SK-N-SH (cell line): ENCODE measurements at regions not wholly inside any gene's neighbourhood (a gene's known extent, or its start where the extent isn't known, plus 50 kb on each side); places are given as distances from the start of the nearest gene placed in this dataset.

Source experiments
- CTCF ChIA-PET: fragments of 300-600, 350-600 bp; formaldehyde crosslinking; extraction: SDS; loops from one replicate; lab custom pipeline; 2021; lab: Yijun Ruan, JAX
- POLR2A ChIA-PET: fragments of 350-600 bp; sonication (Branson Sonifier 250); formaldehyde crosslinking; extraction: SDS; loops from one replicate; lab custom pipeline; 2020; ENCODE audit warnings: antibody characterized with exemption, inconsistent platforms; lab: Yijun Ruan, JAX
- DNase-seq: peaks from one replicate; pipeline ENCODE4 v3.0.0; 2012
- H2AFZ ChIP-seq: fragments of 200-600 bp; sonication (generic); 2 replicates; pipeline ENCODE4 v1.8.1; 2016; ENCODE audit warnings: antibody characterized with exemption, mild to moderate bottlenecking, low read depth
- H3F3A ChIP-seq: fragments of 200-600 bp; sonication (generic); replicated peaks from 2 replicates; pipeline ENCODE3; 2016; ENCODE audit warnings: antibody characterized with exemption, mild to moderate bottlenecking; ENCODE audit not compliant: insufficient read depth
- H3K27ac ChIP-seq, 2 experiments: fragments of 200-500 bp in 1 of 2; fragments of 200-600 bp in 1 of 2; sonication (Bioruptor generic) in 1 of 2; sonication (generic), shearing (Covaris generic) in 1 of 2; 2 replicates each; pipeline versions ENCODE4 v1.5.1 to v1.6.1; 2014 to 2016; ENCODE audit warnings: low read depth in 2 of 2, inconsistent platforms in 1 of 2, low read length in 1 of 2, mild to moderate bottlenecking in 1 of 2, mixed read lengths in 1 of 2
- H3K27me3 ChIP-seq: fragments of 200-600 bp; sonication (generic), shearing (Covaris generic); 2 replicates; pipeline ENCODE4 v1.6.1; 2016; ENCODE audit warnings: mixed run types; ENCODE audit not compliant: insufficient read depth
- H3K36me3 ChIP-seq, 2 experiments: fragments of 200-500 bp in 1 of 2; fragments of 200-600 bp in 1 of 2; sonication (Bioruptor generic) in 1 of 2; sonication (generic) in 1 of 2; replicated peaks in 1 of 2; 2 replicates each; pipeline versions ENCODE3 to v1.5.1; 2014 to 2016; ENCODE audit warnings: low read length in 1 of 2, mild to moderate bottlenecking in 1 of 2; ENCODE audit not compliant: insufficient read depth in 2 of 2, control insufficient read depth in 1 of 2
- H3K4me1 ChIP-seq, 2 experiments: fragments of 200-500 bp in 1 of 2; fragments of 200-600 bp in 1 of 2; sonication (Bioruptor generic) in 1 of 2; sonication (generic), shearing (Covaris generic) in 1 of 2; 2 replicates each; pipeline versions ENCODE4 v1.5.1 to v1.6.1; 2014 to 2016; ENCODE audit warnings: low read depth in 1 of 2, low read length in 1 of 2, mixed run types in 1 of 2; ENCODE audit not compliant: insufficient read depth in 2 of 2, control insufficient read depth in 1 of 2
- H3K4me2 ChIP-seq: fragments of 200-600 bp; sonication (generic), shearing (Covaris generic); 2 replicates; pipeline ENCODE4 v1.6.1; 2017; ENCODE audit warnings: mixed run types
- H3K4me3 ChIP-seq, 2 experiments: fragments of 200-500 bp in 1 of 2; fragments of 200-600 bp in 1 of 2; sonication (Bioruptor generic) in 1 of 2; sonication (generic), shearing (Covaris generic) in 1 of 2; 2 replicates each; pipeline versions ENCODE4 v1.5.1 to v1.8.1; 2014 to 2016; ENCODE audit warnings: low read depth in 2 of 2, inconsistent platforms in 1 of 2, low read length in 1 of 2, mild to moderate bottlenecking in 1 of 2, mixed read lengths in 1 of 2, moderate library complexity in 1 of 2
- H3K79me2 ChIP-seq: fragments of 200-600 bp; sonication (generic); 2 replicates; pipeline ENCODE4 v1.8.1; 2017; ENCODE audit warnings: mild to moderate bottlenecking; ENCODE audit not compliant: insufficient read depth
- H3K9ac ChIP-seq: fragments of 200-600 bp; sonication (generic); 2 replicates; pipeline ENCODE4 v1.6.1; 2017; ENCODE audit warnings: mixed run types
- H3K9me2 ChIP-seq: fragments of 200-600 bp; sonication (generic); 2 replicates; pipeline ENCODE4 v1.6.1; 2017; ENCODE audit warnings: mixed run types
- H3K9me3 ChIP-seq: fragments of 200-600 bp; sonication (generic); 2 replicates; pipeline ENCODE4 v1.6.1; 2017; ENCODE audit warnings: mixed run types, mild to moderate bottlenecking, moderate library complexity
- H4K20me1 ChIP-seq: fragments of 200-600 bp; sonication (generic); 2 replicates; pipeline ENCODE4 v1.6.1; 2017; ENCODE audit warnings: mild to moderate bottlenecking, mixed run types; ENCODE audit not compliant: insufficient read depth
- CHD2 ChIP-seq: fragments of 150-350 bp; IDR thresholded peaks from 2 replicates; pipeline ENCODE4 v1.6.1; 2018; ENCODE audit warnings: low read length; ENCODE audit not compliant: partially characterized antibody
- ELF1 ChIP-seq: IDR thresholded peaks from 2 replicates; pipeline ENCODE4 v1.4.0; 2012
- EP300 ChIP-seq, 2 experiments: IDR thresholded peaks; 2 replicates each; pipeline versions ENCODE4 v1.4.0 to v1.6.1; 2012; ENCODE audit warnings: borderline replicate concordance in 1 of 2, low read depth in 1 of 2, low read length in 1 of 2
- EZH2phosphoT487 ChIP-seq: fragments of 200-600 bp; sonication (generic); IDR thresholded peaks from 2 replicates; pipeline ENCODE4 v1.6.1; 2017; ENCODE audit warnings: low read depth, mixed run types, mild to moderate bottlenecking, antibody characterized with exemption, moderate library complexity, borderline replicate concordance
- FOSL2 ChIP-seq: IDR thresholded peaks from 2 replicates; pipeline ENCODE4 v1.4.0; 2012; ENCODE audit warnings: low read depth, mild to moderate bottlenecking, moderate library complexity, borderline replicate concordance
- FOXJ3 ChIP-seq: sonication (generic); formaldehyde crosslinking; IDR thresholded peaks from 2 replicates; pipeline ENCODE4 v1.5.1; 2020; ENCODE audit warnings: mild to moderate bottlenecking, missing genetic modification reagents
- GABPA ChIP-seq: IDR thresholded peaks from 2 replicates; pipeline ENCODE4 v1.4.0; 2012; ENCODE audit warnings: low read depth, mild to moderate bottlenecking
- GATA2 ChIP-seq: sonication (generic); formaldehyde crosslinking; IDR thresholded peaks from 2 replicates; pipeline ENCODE4 v1.5.0; 2020; ENCODE audit warnings: mild to moderate bottlenecking, missing genetic modification reagents
- JUND ChIP-seq: IDR thresholded peaks from 2 replicates; pipeline ENCODE4 v1.4.0; 2012
- MAX ChIP-seq: IDR thresholded peaks from 2 replicates; pipeline ENCODE4 v1.4.0; 2012; ENCODE audit warnings: low read depth
- MXI1 ChIP-seq: IDR thresholded peaks from 2 replicates; pipeline ENCODE4 v1.6.1; 2012; ENCODE audit warnings: mild to moderate bottlenecking, low read depth, low read length, improper control_type of control experiment
- NFIC ChIP-seq: IDR thresholded peaks from 2 replicates; pipeline ENCODE4 v1.4.0; 2012; ENCODE audit warnings: borderline replicate concordance
- POLR2AphosphoS5 ChIP-seq: IDR thresholded peaks from 2 replicates; pipeline ENCODE4 v1.6.1; 2012; ENCODE audit warnings: low read depth, low read length
- RFX5 ChIP-seq: IDR thresholded peaks from 2 replicates; pipeline ENCODE4 v1.6.1; 2012; ENCODE audit warnings: mild to moderate bottlenecking, improper control_type of control experiment, low read length
- RXRA ChIP-seq: IDR thresholded peaks from 2 replicates; pipeline ENCODE4 v1.4.0; 2012; ENCODE audit warnings: low read depth, mild to moderate bottlenecking, borderline replicate concordance
- SMC3 ChIP-seq: IDR thresholded peaks from 2 replicates; pipeline ENCODE4 v1.6.1; 2012; ENCODE audit warnings: low read depth, low read length, improper control_type of control experiment
- TEAD4 ChIP-seq: IDR thresholded peaks from 2 replicates; pipeline ENCODE4 v1.4.0; 2012; ENCODE audit warnings: mild to moderate bottlenecking, borderline replicate concordance; ENCODE audit not compliant: insufficient read depth
- USF1 ChIP-seq: IDR thresholded peaks from 2 replicates; pipeline ENCODE4 v1.4.0; 2012; ENCODE audit warnings: low read depth, borderline replicate concordance
- USF2 ChIP-seq: fragments of 150-350 bp; IDR thresholded peaks from 2 replicates; pipeline ENCODE4 v1.6.1; 2017; ENCODE audit warnings: antibody characterized with exemption, low read length, low read depth, borderline replicate concordance
- ZBTB33 ChIP-seq: IDR thresholded peaks from 2 replicates; pipeline ENCODE4 v1.4.0; 2012; ENCODE audit warnings: low read depth, borderline replicate concordance
- WGBS: methylation state at CpG from one replicate; pipeline ENCODE4 v1.1.6; 2017; ENCODE audit warnings: low lambda C conversion rate; 5-methylcytosine and 5-hydroxymethylcytosine counted together
- TF ChIP-seq, protein P1 (sequence below): fragments of 150-350 bp; IDR thresholded peaks from 2 replicates; pipeline ENCODE4 v1.6.1; 2016; ENCODE audit warnings: mild to moderate bottlenecking, low read depth, low read length

DNA sequence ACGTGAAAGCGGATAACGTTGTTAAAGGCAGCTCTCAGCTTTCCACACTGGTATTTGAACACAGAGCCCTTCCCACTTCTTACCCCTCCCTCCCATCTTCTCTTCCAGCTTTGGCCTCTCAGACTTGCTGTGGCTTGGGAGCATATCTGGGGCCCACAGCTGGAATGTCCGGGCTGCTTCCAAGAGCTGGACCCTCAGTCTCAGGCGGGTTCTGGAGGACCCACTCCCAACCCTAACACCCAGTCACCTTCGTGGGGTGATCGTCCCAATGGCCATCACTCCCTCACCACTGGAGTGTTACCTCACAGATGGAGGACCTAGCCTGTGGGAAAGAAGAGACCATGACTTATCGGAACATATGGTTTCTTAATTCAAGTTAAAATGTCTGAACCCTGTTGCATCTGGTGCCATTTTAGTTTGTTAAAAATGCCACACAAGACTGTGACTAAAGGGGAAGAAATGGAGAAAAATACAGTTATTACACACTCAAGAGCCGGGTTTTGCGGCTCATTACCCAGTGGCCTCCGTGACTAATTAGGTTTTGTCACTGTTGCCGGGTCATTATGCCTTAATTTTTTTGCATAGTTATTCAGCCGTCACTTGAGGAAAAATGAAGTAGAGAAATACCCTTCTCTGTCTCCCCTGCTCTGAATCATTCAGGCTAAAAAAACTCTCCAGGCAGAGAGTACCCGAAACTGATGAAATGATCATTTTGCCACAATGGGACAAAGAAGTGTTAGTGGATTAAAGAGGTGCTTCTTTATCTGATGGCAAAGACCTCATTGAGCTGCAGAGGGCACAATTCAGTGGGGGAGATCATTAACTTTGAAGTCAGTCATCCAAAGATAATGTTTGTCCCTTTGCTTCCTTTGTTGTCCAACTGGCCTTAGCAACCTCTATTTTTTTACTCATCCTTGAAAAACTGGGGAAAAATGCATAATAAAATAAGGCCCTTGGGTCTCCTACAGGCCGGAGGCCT is 87.2 kb upstream of the HTATIP2 start:
- TF ChIP-seq POLR2AphosphoS5 (no peak), NFIC (no peak)
- TF ChIP-seq, protein P1, sequence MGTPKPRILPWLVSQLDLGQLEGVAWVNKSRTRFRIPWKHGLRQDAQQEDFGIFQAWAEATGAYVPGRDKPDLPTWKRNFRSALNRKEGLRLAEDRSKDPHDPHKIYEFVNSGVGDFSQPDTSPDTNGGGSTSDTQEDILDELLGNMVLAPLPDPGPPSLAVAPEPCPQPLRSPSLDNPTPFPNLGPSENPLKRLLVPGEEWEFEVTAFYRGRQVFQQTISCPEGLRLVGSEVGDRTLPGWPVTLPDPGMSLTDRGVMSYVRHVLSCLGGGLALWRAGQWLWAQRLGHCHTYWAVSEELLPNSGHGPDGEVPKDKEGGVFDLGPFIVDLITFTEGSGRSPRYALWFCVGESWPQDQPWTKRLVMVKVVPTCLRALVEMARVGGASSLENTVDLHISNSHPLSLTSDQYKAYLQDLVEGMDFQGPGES, result no peak
- WGBS, result 58% methylated on average over 15 of the region's 15 CpGs
- Histone ChIP-seq H2AFZ (no peak overlapping the region), H3K9ac (no peak overlapping the region), H3K79me2 (no peaks in the 10 kb centered on the region), H3K9me2 (no peaks in the 10 kb centered on the region), H3K36me3 (no peaks in the 10 kb centered on the region), H3K27ac (no peak overlapping the region), H3K4me1 (no peaks in the 10 kb centered on the region), H3F3A (no peaks in the 10 kb centered on the region), H3K4me2 (no peak overlapping the region), H3K9me3 (no peaks in the 10 kb centered on the region), H4K20me1 (no peaks in the 10 kb centered on the region), H3K4me3 (no peak overlapping the region), H3K27me3 (peaks cover 15% of the 10 kb centered on the region)
- POLR2A ChIA-PET, result no interaction called here
- CTCF ChIA-PET, result no interaction called here
- DNase-seq, result no peak

- Histone ChIP-seq H3K4me1 (no peaks in the 10 kb centered on the region), H3K27ac (no peak overlapping the region), H3K9ac (no peak overlapping the region), H3K4me3 (no peak overlapping the region), H3K9me3 (no peaks in the 10 kb centered on the region), H3K9me2 (no peaks in the 10 kb centered on the region), H3K27me3 (peaks cover 6% of the 10 kb centered on the region), H3K4me2 (no peak overlapping the region), H3F3A (no peaks in the 10 kb centered on the region), H2AFZ (no peak overlapping the region), H3K79me2 (no peaks in the 10 kb centered on the region), H3K36me3 (no peaks in the 10 kb centered on the region), H4K20me1 (no peaks in the 10 kb centered on the region)
- no peak for DNase-seq
- POLR2A ChIA-PET, result no interaction called here
- WGBS, result 31% methylated on average over 5 of the region's 5 CpGs
- CTCF ChIA-PET, result no interaction called here
- TF ChIP-seq CHD2, result no peak
- no peak for TF ChIP-seq GATA2 (CRISPR knock-in tag)
- TF ChIP-seq USF1, result no peak
- TF ChIP-seq POLR2AphosphoS5, result no peak
- TF ChIP-seq TEAD4, result no peak
- no peak for TF ChIP-seq GABPA
- TF ChIP-seq ELF1, result no peak
- TF ChIP-seq RXRA, result no peak
- TF ChIP-seq FOSL2, result no peak
- TF ChIP-seq SMC3, result no peak
- no peak for TF ChIP-seq RFX5
- no peak for TF ChIP-seq JUND
- no peak for TF ChIP-seq FOXJ3 (CRISPR knock-in tag)
- no peak for TF ChIP-seq EP300 (IDR thresholded peaks at IDR 0.05; ENCODE audit: borderline replicate concordance in 1 of 2, low read depth in 1 of 2, low read length in 1 of 2)
- TF ChIP-seq EZH2phosphoT487, result no peak
- TF ChIP-seq ZBTB33, result no peak
- no peak for TF ChIP-seq USF2
- no peak for TF ChIP-seq MAX
- no peak for TF ChIP-seq MXI1
These were observed 89.5 kb upstream of the HTATIP2 start for GRCh38 chr11:20274031-20274430.
